Glutamatergic neuron (in vitro differentiated cells): ENCODE measurements at regions not wholly inside any gene's neighbourhood (a gene's known extent, or its start where the extent isn't known, plus 50 kb on each side); places are given as distances from the start of the nearest gene placed in this dataset.

ENCODE experiments used
- DNase-seq: peaks from one replicate; pipeline ENCODE4 v3.0.0; 2022
- H3K27ac Mint-ChIP-seq: one replicate; pipeline ENCODE4 v1.8.0; 2020; ENCODE audit warnings: mild to moderate bottlenecking, mixed read lengths, inconsistent platforms; ENCODE audit not compliant: unreplicated experiment
- H3K27me3 Mint-ChIP-seq: one replicate; pipeline ENCODE4 v1.8.0; 2020; ENCODE audit warnings: mild to moderate bottlenecking, moderate library complexity, mixed read lengths, inconsistent platforms; ENCODE audit not compliant: unreplicated experiment
- H3K36me3 Mint-ChIP-seq: one replicate; pipeline ENCODE4 v1.8.0; 2020; ENCODE audit warnings: mild to moderate bottlenecking, mixed read lengths, inconsistent platforms; ENCODE audit not compliant: unreplicated experiment
- H3K4me1 Mint-ChIP-seq: one replicate; pipeline ENCODE4 v1.8.0; 2020; ENCODE audit warnings: mild to moderate bottlenecking, low read depth, mixed read lengths, inconsistent platforms; ENCODE audit not compliant: unreplicated experiment
- H3K4me3 Mint-ChIP-seq: one replicate; pipeline ENCODE4 v1.8.0; 2020; ENCODE audit warnings: mild to moderate bottlenecking, mixed read lengths, inconsistent platforms; ENCODE audit not compliant: unreplicated experiment
- H3K9me3 Mint-ChIP-seq: one replicate; pipeline ENCODE4 v1.8.0; 2020; ENCODE audit warnings: mild to moderate bottlenecking, moderate library complexity, mixed read lengths, inconsistent platforms; ENCODE audit not compliant: unreplicated experiment
- TF ChIP-seq, protein P1 (sequence below): fragments of 200-600 bp; sonication (generic); IDR thresholded peaks from one replicate; pipeline ENCODE4 v1.5.0; 2021; ENCODE audit not compliant: partially characterized antibody, unreplicated experiment

DNA sequence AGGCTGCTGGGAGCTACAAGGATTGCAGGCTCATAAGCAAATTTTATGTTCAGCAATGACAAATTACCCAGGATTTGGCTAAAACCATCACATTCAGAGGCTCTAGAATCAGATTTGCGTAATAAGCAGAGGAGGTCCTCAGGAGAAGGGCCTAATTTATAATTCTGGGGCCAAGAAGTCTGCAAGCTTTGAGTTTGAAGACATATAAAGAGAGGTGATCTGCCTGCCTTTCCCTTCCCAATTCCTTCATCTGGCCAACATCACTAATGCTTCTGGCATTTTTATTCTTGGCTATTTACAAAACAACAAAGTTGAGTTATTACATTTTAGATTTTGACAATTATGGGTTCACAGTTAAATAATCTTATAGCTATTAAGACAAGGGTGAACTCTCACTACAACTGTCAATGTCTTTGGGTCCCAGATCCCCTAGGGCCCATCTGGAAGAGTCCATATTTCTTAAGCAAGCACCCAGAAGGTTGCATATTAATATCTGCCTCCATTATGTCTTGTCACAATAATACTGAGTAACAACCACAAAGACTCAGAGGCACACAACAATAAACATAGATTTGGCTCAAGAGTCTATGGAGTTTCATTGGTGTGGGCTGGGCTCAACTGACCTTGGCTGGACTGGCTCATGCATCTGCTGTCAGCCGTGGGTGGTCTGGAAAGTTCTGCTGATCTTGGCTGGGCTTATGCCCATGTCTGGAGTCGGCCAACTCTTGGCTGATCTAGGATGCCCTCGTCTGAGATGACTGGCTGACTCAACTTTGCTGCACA, 67.2 kb upstream of the CD82 start:
- peaks cover 7% of the 10 kb centered on the region for H3K4me1 Mint-ChIP-seq
- H3K27ac Mint-ChIP-seq = no peak overlapping the region
- H3K36me3 Mint-ChIP-seq = no peaks in the 10 kb centered on the region
- DNase-seq = no peak
- no peak overlapping the region for H3K4me3 Mint-ChIP-seq
- peaks cover 2% of the 10 kb centered on the region for H3K27me3 Mint-ChIP-seq
- no peaks in the 10 kb centered on the region for H3K9me3 Mint-ChIP-seq
- TF ChIP-seq, protein P1, sequence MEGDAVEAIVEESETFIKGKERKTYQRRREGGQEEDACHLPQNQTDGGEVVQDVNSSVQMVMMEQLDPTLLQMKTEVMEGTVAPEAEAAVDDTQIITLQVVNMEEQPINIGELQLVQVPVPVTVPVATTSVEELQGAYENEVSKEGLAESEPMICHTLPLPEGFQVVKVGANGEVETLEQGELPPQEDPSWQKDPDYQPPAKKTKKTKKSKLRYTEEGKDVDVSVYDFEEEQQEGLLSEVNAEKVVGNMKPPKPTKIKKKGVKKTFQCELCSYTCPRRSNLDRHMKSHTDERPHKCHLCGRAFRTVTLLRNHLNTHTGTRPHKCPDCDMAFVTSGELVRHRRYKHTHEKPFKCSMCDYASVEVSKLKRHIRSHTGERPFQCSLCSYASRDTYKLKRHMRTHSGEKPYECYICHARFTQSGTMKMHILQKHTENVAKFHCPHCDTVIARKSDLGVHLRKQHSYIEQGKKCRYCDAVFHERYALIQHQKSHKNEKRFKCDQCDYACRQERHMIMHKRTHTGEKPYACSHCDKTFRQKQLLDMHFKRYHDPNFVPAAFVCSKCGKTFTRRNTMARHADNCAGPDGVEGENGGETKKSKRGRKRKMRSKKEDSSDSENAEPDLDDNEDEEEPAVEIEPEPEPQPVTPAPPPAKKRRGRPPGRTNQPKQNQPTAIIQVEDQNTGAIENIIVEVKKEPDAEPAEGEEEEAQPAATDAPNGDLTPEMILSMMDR = no peak

- peaks cover 4% of the 10 kb centered on the region for H3K4me1 Mint-ChIP-seq
- no peaks in the 10 kb centered on the region for H3K27me3 Mint-ChIP-seq
- H3K9me3 Mint-ChIP-seq = peaks cover 1% of the 10 kb centered on the region
- no peak overlapping the region for H3K4me3 Mint-ChIP-seq
- no peak for DNase-seq
- TF ChIP-seq, protein P1 = no peak
- H3K27ac Mint-ChIP-seq = no peak overlapping the region
- H3K36me3 Mint-ChIP-seq = peaks cover 5% of the 10 kb centered on the region
Measured at GRCh38 chr11:44502506-44502905, 63.0 kb upstream of the CD82 start.

- Mint-ChIP-seq H3K36me3 (peaks cover 5% of the 10 kb centered on the region), H3K27ac (no peak overlapping the region), H3K4me1 (no peaks in the 10 kb centered on the region), H3K9me3 (peaks cover 1% of the 10 kb centered on the region), H3K27me3 (peaks cover 3% of the 10 kb centered on the region), H3K4me3 (no peak overlapping the region)
- TF ChIP-seq, protein P1 = no peak
- no peak for DNase-seq
Measured at GRCh38 chr11:44505581-44506054, 59.8 kb upstream of the CD82 start.

DNA sequence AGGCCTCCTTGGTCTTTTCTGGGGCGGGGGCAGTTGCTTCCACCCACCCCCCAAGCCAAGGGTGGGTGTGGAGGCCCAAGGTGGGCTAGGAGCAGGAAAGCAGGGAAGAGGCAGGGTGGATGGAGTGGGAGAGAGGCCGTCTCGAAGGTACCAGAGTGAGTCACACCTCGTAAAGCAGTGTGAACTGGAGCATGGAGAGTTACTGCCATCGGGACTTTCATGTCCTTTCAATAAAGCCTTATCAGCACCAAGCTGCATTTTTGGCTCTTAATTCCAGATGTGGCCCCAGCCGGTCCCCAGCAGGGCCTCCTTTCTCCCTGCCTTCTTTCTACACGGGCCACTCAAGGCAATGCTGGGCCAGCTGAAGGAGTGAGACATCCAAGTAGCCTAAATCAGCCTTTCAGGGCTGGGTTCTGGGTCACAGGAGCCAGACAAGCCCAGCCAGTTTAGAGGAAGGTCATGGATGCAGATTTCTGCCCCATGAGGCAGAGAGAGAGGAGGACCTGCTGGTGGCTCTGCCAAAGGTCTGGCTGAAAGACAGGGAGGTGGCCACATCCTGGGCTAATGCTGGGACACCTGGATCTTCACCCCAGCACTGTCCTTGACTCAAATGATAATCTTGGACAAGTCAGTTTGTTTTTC, 59.0 kb upstream of the CD82 start:
- Mint-ChIP-seq H3K27ac (no peak overlapping the region), H3K9me3 (peaks cover 1% of the 10 kb centered on the region), H3K4me3 (no peak overlapping the region), H3K27me3 (peaks cover 3% of the 10 kb centered on the region), H3K36me3 (peaks cover 5% of the 10 kb centered on the region), H3K4me1 (no peaks in the 10 kb centered on the region)
- TF ChIP-seq, protein P1 = no peak
- DNase-seq = no peak

DNA sequence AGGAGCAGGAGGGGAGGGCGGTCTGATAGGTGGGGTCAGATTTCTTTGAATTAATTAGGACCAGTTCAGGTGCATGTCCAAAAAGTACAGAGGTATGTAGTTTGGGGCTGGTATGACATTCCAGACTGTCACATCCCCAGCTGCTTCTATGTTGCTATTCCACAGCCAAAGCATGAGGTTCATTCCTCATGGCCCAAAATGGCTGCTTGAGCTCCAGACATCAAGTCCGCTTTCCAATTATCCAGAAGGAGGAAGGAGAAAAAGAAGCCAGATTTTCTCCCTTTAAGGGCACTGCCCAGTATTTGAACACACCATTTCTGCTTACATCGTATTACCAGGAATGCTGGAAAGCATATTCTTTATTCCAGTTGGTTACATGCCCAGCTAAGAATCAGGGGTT, 58.0 kb upstream of the CD82 start:
- H3K36me3 Mint-ChIP-seq = peaks cover 5% of the 10 kb centered on the region
- H3K27me3 Mint-ChIP-seq = peaks cover 3% of the 10 kb centered on the region
- no peak overlapping the region for H3K27ac Mint-ChIP-seq
- TF ChIP-seq, protein P1 = no peak
- H3K4me3 Mint-ChIP-seq = no peak overlapping the region
- DNase-seq = no peak
- no peaks in the 10 kb centered on the region for H3K4me1 Mint-ChIP-seq
- H3K9me3 Mint-ChIP-seq = peaks cover 1% of the 10 kb centered on the region
